Gastrocnemius medialis (tissue), 4 donors: ENCODE measurements at regions not wholly inside any gene's neighbourhood (a gene's known extent, or its start where the extent isn't known, plus 50 kb on each side); places are given as distances from the start of the nearest gene placed in this dataset.

Experiments
- CTCF ChIP-seq, 5 experiments: fragments of 450-650 bp in 3 of 5; fragments of 200-600 bp in 2 of 5; sonication (generic) in 2 of 5; IDR thresholded peaks in 4 of 5; conservative IDR thresholded peaks in 1 of 5; 1 replicate in 4 of 5; 2 replicates in 1 of 5; pipeline ENCODE4 v1.5.1; 2016 to 2019; ENCODE audit warnings: antibody characterized with exemption in 5 of 5, mild to moderate bottlenecking in 3 of 5, moderate library complexity in 3 of 5
- POLR2A ChIP-seq, 2 donors: fragments of 450-650 bp; IDR thresholded peaks; one replicate each; pipeline ENCODE4 v1.6.1; 2017; ENCODE audit warnings: antibody characterized with exemption in 2 of 2, mild to moderate bottlenecking in 2 of 2, moderate library complexity in 2 of 2

DNA sequence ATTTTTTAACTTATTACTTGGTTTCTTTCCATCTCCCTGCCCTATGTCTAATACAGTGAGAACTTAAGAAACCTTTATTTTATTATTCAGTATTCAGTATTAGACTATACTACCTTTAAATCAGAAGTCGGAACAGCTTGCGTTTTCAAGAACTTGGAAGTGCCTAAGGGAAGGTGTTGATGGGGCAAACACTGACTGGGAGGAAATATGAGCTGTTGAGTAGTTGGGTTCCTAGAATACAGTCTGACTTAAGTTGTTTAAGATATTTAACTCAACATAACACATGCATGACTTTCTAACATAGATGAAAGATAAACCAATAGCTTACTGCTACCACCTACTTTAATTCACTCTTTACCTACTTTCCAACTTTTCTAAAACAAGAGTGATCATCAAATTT is 1048.1 kb downstream of the ROBO2 start:
- TF ChIP-seq CTCF (IDR thresholded peaks at IDR 0.05 in 4 of 5, conservative IDR thresholded peaks at IDR 0.05 in 1 of 5) (no peak), POLR2A (IDR thresholded peaks at IDR 0.05) (no peak)
